GM23338 (cell line): ENCODE measurements at regions not wholly inside any gene's neighbourhood (a gene's known extent, or its start where the extent isn't known, plus 50 kb on each side); places are given as distances from the start of the nearest gene placed in this dataset.

Source experiments
- CREB1 ChIP-seq: fragments of 250-450 bp; sonication (Bioruptor Pico); IDR thresholded peaks from 2 replicates; pipeline ENCODE4 v1.5.0; 2020; ENCODE audit warnings: low read depth, mild to moderate bottlenecking, moderate library complexity
- CTCF ChIP-seq, 2 experiments: fragments of 200-600 bp in 1 of 2; sonication (generic) in 1 of 2; conservative IDR thresholded peaks; 2 replicates each; pipeline versions ENCODE4 v1.5.1 to v1.6.1; 2016 to 2017; ENCODE audit warnings: antibody characterized with exemption in 2 of 2, low read depth in 2 of 2, mild to moderate bottlenecking in 2 of 2, moderate library complexity in 1 of 2
- EZH2 ChIP-seq: fragments of 200-600 bp; sonication (generic); IDR thresholded peaks from one replicate; pipeline ENCODE4 v1.8.0; 2017; ENCODE audit warnings: antibody characterized with exemption, mild to moderate bottlenecking, low read depth; ENCODE audit not compliant: unreplicated experiment
- EZH2phosphoT487 ChIP-seq: fragments of 200-600 bp; sonication (generic); IDR thresholded peaks from one replicate; pipeline ENCODE4 v1.8.1; 2018; ENCODE audit warnings: antibody characterized with exemption; ENCODE audit not compliant: unreplicated experiment
- JUNB ChIP-seq: IDR thresholded peaks from one replicate; pipeline ENCODE4 v1.6.1; 2016; ENCODE audit warnings: antibody characterized with exemption; ENCODE audit not compliant: unreplicated experiment
- NANOG ChIP-seq: IDR thresholded peaks from 2 replicates; pipeline ENCODE4 v1.6.1; 2016; ENCODE audit warnings: antibody characterized with exemption, borderline replicate concordance
- POLR2AphosphoS5 ChIP-seq: IDR thresholded peaks from 2 replicates; pipeline ENCODE4 v1.6.1; 2016; ENCODE audit warnings: antibody characterized with exemption, low read depth
- STAT1 ChIP-seq: IDR thresholded peaks from one replicate; pipeline ENCODE4 v1.6.1; 2016; ENCODE audit warnings: antibody characterized with exemption; ENCODE audit not compliant: unreplicated experiment
- ZNF114 ChIP-seq: fragments of 250-450 bp; sonication (Bioruptor Pico); IDR thresholded peaks from 2 replicates; pipeline ENCODE4 v1.5.0; 2020; ENCODE audit warnings: mild to moderate bottlenecking, moderate library complexity
- TF ChIP-seq, protein P1 (sequence below): IDR thresholded peaks from one replicate; pipeline ENCODE4 v1.6.1; 2018; ENCODE audit warnings: antibody characterized with exemption; ENCODE audit not compliant: unreplicated experiment
- TF ChIP-seq, protein P2 (sequence below): fragments of 250-450 bp; sonication (Bioruptor Pico); IDR thresholded peaks from 2 replicates; pipeline ENCODE4 v1.5.0; 2020; ENCODE audit warnings: mild to moderate bottlenecking, moderate library complexity

- TF ChIP-seq CTCF (conservative IDR thresholded peaks at IDR 0.05; ENCODE audit: low read depth in 2 of 2) (no peak), EZH2phosphoT487 (no peak), EZH2 (no peak), POLR2AphosphoS5 (no peak), CREB1 (CRISPR knock-in tag) (no peak), JUNB (no peak), NANOG (no peak), ZNF114 (CRISPR knock-in tag) (no peak), STAT1 (no peak)
- TF ChIP-seq, protein P1, sequence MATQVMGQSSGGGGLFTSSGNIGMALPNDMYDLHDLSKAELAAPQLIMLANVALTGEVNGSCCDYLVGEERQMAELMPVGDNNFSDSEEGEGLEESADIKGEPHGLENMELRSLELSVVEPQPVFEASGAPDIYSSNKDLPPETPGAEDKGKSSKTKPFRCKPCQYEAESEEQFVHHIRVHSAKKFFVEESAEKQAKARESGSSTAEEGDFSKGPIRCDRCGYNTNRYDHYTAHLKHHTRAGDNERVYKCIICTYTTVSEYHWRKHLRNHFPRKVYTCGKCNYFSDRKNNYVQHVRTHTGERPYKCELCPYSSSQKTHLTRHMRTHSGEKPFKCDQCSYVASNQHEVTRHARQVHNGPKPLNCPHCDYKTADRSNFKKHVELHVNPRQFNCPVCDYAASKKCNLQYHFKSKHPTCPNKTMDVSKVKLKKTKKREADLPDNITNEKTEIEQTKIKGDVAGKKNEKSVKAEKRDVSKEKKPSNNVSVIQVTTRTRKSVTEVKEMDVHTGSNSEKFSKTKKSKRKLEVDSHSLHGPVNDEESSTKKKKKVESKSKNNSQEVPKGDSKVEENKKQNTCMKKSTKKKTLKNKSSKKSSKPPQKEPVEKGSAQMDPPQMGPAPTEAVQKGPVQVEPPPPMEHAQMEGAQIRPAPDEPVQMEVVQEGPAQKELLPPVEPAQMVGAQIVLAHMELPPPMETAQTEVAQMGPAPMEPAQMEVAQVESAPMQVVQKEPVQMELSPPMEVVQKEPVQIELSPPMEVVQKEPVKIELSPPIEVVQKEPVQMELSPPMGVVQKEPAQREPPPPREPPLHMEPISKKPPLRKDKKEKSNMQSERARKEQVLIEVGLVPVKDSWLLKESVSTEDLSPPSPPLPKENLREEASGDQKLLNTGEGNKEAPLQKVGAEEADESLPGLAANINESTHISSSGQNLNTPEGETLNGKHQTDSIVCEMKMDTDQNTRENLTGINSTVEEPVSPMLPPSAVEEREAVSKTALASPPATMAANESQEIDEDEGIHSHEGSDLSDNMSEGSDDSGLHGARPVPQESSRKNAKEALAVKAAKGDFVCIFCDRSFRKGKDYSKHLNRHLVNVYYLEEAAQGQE = no peak
- TF ChIP-seq, protein P2, sequence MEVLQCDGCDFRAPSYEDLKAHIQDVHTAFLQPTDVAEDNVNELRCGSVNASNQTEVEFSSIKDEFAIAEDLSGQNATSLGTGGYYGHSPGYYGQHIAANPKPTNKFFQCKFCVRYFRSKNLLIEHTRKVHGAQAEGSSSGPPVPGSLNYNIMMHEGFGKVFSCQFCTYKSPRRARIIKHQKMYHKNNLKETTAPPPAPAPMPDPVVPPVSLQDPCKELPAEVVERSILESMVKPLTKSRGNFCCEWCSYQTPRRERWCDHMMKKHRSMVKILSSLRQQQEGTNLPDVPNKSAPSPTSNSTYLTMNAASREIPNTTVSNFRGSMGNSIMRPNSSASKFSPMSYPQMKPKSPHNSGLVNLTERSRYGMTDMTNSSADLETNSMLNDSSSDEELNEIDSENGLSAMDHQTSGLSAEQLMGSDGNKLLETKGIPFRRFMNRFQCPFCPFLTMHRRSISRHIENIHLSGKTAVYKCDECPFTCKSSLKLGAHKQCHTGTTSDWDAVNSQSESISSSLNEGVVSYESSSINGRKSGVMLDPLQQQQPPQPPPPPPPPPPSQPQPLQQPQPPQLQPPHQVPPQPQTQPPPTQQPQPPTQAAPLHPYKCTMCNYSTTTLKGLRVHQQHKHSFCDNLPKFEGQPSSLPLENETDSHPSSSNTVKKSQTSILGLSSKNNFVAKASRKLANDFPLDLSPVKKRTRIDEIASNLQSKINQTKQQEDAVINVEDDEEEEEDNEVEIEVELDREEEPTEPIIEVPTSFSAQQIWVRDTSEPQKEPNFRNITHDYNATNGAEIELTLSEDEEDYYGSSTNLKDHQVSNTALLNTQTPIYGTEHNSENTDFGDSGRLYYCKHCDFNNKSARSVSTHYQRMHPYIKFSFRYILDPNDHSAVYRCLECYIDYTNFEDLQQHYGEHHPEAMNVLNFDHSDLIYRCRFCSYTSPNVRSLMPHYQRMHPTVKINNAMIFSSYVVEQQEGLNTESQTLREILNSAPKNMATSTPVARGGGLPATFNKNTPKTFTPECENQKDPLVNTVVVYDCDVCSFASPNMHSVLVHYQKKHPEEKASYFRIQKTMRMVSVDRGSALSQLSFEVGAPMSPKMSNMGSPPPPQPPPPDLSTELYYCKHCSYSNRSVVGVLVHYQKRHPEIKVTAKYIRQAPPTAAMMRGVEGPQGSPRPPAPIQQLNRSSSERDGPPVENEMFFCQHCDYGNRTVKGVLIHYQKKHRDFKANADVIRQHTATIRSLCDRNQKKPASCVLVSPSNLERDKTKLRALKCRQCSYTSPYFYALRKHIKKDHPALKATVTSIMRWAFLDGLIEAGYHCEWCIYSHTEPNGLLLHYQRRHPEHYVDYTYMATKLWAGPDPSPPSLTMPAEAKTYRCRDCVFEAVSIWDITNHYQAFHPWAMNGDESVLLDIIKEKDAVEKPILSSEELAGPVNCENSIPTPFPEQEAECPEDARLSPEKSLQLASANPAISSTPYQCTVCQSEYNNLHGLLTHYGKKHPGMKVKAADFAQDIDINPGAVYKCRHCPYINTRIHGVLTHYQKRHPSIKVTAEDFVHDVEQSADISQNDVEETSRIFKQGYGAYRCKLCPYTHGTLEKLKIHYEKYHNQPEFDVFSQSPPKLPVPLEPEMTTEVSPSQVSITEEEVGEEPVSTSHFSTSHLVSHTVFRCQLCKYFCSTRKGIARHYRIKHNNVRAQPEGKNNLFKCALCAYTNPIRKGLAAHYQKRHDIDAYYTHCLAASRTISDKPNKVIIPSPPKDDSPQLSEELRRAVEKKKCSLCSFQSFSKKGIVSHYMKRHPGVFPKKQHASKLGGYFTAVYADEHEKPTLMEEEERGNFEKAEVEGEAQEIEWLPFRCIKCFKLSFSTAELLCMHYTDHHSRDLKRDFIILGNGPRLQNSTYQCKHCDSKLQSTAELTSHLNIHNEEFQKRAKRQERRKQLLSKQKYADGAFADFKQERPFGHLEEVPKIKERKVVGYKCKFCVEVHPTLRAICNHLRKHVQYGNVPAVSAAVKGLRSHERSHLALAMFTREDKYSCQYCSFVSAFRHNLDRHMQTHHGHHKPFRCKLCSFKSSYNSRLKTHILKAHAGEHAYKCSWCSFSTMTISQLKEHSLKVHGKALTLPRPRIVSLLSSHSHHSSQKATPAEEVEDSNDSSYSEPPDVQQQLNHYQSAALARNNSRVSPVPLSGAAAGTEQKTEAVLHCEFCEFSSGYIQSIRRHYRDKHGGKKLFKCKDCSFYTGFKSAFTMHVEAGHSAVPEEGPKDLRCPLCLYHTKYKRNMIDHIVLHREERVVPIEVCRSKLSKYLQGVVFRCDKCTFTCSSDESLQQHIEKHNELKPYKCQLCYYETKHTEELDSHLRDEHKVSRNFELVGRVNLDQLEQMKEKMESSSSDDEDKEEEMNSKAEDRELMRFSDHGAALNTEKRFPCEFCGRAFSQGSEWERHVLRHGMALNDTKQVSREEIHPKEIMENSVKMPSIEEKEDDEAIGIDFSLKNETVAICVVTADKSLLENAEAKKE (CRISPR knock-in tag) = no peak
Measured at GRCh38 chr9:81506941-81507864, 182.1 kb downstream of the TLE1 start.
